ENCODE measurements at regions not wholly inside any gene's neighbourhood (a gene's known extent, or its start where the extent isn't known, plus 50 kb on each side); places are given as distances from the start of the nearest gene placed in this dataset.

- TF ChIP-seq CTCF (IDR thresholded peaks at IDR 0.05) (no peak), POLR2A (IDR thresholded peaks at IDR 0.05) (no peak), EP300 (IDR thresholded peaks at IDR 0.05) (no peak), POLR2AphosphoS5 (IDR thresholded peaks at IDR 0.05) (no peak)
These were observed 237.9 kb downstream of the DACT1 start for GRCh38 chr14:58875613-58876012.
